Activated CD8-positive, alpha-beta memory T cell treated with anti-CD3 and anti-CD28 coated beads for 4 hours (primary cell): ENCODE measurements at regions not wholly inside any gene's neighbourhood (a gene's known extent, or its start where the extent isn't known, plus 50 kb on each side); places are given as distances from the start of the nearest gene placed in this dataset.

Source experiments
- DNase-seq, 2 donors: peaks; one replicate each; pipeline ENCODE4 v3.0.0-alpha.2; 2020; ENCODE audit warnings: low read depth in 2 of 2

GRCh38 chr20:60636417-60636816 is 615.6 kb upstream of the CDH4 start:
- DNase-seq, result no peak

GRCh38 chr20:60637801-60638200 is 614.3 kb upstream of the CDH4 start:
- DNase-seq, result no peak

GRCh38 chr20:60638430-60639098 is 613.5 kb upstream of the CDH4 start:
- DNase-seq, result no peak

- DNase-seq, result no peak
Observed at GRCh38 chr20:60641879-60642447, 610.1 kb upstream of the CDH4 start.

- no peak for DNase-seq
Observed at GRCh38 chr20:60642541-60642940, 609.5 kb upstream of the CDH4 start.

- DNase-seq, result no peak
Observed at GRCh38 chr20:60648556-60648955, 603.5 kb upstream of the CDH4 start.

GRCh38 chr20:60649541-60649940 is 602.5 kb upstream of the CDH4 start:
- no peak for DNase-seq

- no peak for DNase-seq
Observed at GRCh38 chr20:60650087-60650486, 602.0 kb upstream of the CDH4 start.

GRCh38 chr20:60652046-60652445 is 600.0 kb upstream of the CDH4 start:
- no peak for DNase-seq

- no peak for DNase-seq
Observed at GRCh38 chr20:60652615-60653014, 599.4 kb upstream of the CDH4 start.

- no peak for DNase-seq
Observed at GRCh38 chr20:60653111-60653845, 598.8 kb upstream of the CDH4 start.

GRCh38 chr20:60658681-60659080 is 593.4 kb upstream of the CDH4 start:
- DNase-seq, result no peak

GRCh38 chr20:60659240-60659639 is 592.8 kb upstream of the CDH4 start:
- no peak for DNase-seq

GRCh38 chr20:60662307-60662706 is 589.8 kb upstream of the CDH4 start:
- DNase-seq, result no peak

- DNase-seq, result no peak
Observed at GRCh38 chr20:60664106-60664505, 588.0 kb upstream of the CDH4 start.

- DNase-seq, result no peak
Observed at GRCh38 chr20:60667641-60668040, 584.4 kb upstream of the CDH4 start.

- no peak for DNase-seq
Observed at GRCh38 chr20:60669211-60669610, 582.9 kb upstream of the CDH4 start.

GRCh38 chr20:60676011-60676410 is 576.0 kb upstream of the CDH4 start:
- DNase-seq, result no peak

- DNase-seq, result no peak
Observed at GRCh38 chr20:60677819-60678218, 574.2 kb upstream of the CDH4 start.

GRCh38 chr20:60680554-60680953 is 571.5 kb upstream of the CDH4 start:
- no peak for DNase-seq

- DNase-seq, result no peak
Observed at GRCh38 chr20:60687213-60687612, 564.8 kb upstream of the CDH4 start.

GRCh38 chr20:60690771-60691170 is 561.3 kb upstream of the CDH4 start:
- DNase-seq, result no peak

- no peak for DNase-seq
Observed at GRCh38 chr20:60691966-60692615, 560.0 kb upstream of the CDH4 start.
